H7 (cell line): ENCODE measurements at regions not wholly inside any gene's neighbourhood (a gene's known extent, or its start where the extent isn't known, plus 50 kb on each side); places are given as distances from the start of the nearest gene placed in this dataset.
"Not testable (repeated sequence)": the region's sequence is repeated elsewhere in the genome, so short reads cannot be mapped to it uniquely, and the experiment has no call there.

ENCODE experiments used
- DNase-seq: peaks from one replicate; pipeline ENCODE4 v3.0.0; 2012
- H3K27me3 ChIP-seq: 2 replicates; pipeline ENCODE4 v1.6.0; 2011; ENCODE audit warnings: mild to moderate bottlenecking, low read length; ENCODE audit not compliant: control insufficient read depth, insufficient read depth
- H3K36me3 ChIP-seq: replicated peaks from 2 replicates; pipeline ENCODE4 v1.5.1; 2011; ENCODE audit warnings: low read length; ENCODE audit not compliant: control insufficient read depth, insufficient read depth
- H3K4me3 ChIP-seq: 2 replicates; pipeline ENCODE4 v1.5.1; 2011; ENCODE audit warnings: low read depth, mild to moderate bottlenecking, control low read depth, low read length, moderate library complexity; ENCODE audit not compliant: insufficient read depth

DNA sequence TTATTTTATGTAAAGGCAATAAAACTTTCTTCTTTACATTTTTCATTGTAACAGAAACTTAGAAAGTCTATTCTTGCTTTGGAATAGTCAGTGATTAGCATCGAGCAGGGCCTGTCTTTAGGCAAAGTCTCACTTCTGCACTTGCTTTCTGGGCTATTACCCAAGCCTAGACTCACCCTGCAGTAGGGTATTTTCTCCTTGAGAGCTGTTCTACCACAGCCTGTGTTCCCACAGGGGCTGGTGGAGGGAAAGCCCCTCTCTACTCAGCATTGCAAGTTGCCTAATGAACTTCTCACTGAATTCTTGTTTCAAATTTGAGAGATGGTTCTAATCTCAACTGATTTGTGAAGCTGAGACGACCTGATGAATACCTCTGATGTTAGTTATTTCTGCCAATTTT, 111.7 kb upstream of the KLHL14 start:
- no peaks in the 10 kb centered on the region for H3K36me3 ChIP-seq
- H3K27me3 ChIP-seq, result no peaks in the 10 kb centered on the region
- DNase-seq, result no peak
- no peak overlapping the region for H3K4me3 ChIP-seq

GRCh38 chr18:32881009-32881408, 108.2 kb upstream of the KLHL14 start:
- DNase-seq, result no peak
- Histone ChIP-seq H3K4me3 (no peak overlapping the region), H3K27me3 (no peaks in the 10 kb centered on the region), H3K36me3 (no peaks in the 10 kb centered on the region)

- Histone ChIP-seq H3K27me3 (no peaks in the 10 kb centered on the region), H3K36me3 (no peaks in the 10 kb centered on the region), H3K4me3 (no peak overlapping the region)
- DNase-seq, result no peak
These were observed 106.7 kb upstream of the KLHL14 start for GRCh38 chr18:32879497-32879896.

DNA sequence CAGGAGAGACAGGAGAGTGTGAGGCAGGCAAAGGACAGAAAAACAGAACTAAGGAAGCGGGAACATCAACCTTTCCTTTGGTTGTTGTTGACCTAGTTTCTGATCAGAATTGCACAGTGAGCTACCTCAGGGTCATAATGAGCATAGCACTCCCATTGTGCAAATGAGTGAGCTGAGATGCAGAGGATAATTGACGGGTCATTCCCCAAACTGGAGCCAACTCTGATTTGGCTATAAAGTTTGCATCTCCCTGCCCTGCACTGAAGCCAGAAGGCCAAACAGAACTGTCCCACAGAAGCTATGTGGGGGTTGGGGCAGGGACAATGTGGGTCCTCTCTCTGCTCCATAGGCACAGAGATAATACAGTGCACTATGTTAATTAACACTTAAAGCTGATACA, 105.6 kb upstream of the KLHL14 start:
- Histone ChIP-seq H3K4me3 (no peak overlapping the region), H3K27me3 (no peaks in the 10 kb centered on the region), H3K36me3 (no peaks in the 10 kb centered on the region)
- DNase-seq, result no peak

DNA sequence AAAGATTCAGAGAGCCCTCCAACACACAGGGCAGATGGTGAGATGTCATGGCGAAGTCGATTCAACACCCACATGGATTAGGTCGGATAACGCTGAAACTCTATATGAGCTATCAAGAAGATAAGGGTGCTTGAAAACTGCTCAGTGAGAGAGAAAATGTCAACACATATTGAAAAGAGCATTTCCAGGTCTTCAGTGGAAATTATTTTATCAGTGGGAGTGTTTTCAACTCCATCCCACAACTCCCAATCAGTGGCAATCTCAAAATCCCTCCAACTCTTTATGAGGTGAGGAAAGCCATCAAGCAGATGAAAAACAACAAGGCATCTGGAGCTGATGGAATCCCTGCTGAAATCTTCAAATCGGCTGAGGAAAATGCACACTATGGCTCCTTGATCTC, 104.5 kb upstream of the KLHL14 start:
- no peaks in the 10 kb centered on the region for H3K36me3 ChIP-seq
- no peak for DNase-seq
- H3K27me3 ChIP-seq, result no peaks in the 10 kb centered on the region
- H3K4me3 ChIP-seq, result no peak overlapping the region

DNA sequence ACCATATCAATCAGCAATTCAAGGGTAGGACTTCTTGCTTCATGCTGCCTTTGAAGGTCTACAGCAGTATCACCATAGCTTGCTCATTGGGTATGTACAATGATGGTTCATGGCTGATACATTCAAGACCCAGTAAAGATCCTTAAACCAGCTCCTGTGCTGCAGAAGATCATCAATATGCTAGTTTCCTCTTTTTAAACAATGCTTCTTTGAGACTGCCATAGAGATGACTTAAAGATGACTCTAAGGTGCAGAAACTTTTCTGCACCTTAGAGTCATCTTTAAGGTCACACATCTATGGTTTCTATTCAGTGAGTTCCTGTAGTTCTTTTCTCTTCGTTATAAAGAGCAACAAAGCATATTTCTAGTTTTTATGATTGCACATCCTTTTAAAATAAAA, 102.8 kb upstream of the KLHL14 start:
- no peak for DNase-seq
- Histone ChIP-seq H3K4me3 (no peak overlapping the region), H3K36me3 (no peaks in the 10 kb centered on the region), H3K27me3 (no peaks in the 10 kb centered on the region)

DNA sequence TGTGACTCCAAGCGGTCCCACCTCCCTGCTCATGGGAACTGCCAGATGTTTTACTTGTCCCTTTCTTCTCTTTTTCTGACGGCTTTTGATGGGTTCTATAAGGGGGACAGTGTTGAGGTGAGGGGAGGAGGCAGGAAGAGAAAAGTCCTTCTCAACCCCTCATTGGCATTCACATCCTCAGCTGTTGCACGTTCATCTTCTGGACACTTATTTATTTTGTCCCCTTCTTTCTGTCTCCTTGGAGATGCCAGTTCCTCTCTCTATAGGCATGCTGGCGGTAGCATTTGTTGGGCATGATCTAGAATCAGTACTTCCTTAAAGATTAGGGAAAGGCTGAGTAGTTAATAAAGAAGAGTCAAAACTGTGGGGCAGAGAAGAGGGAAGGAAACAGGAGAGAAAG, 99.0 kb upstream of the KLHL14 start:
- Histone ChIP-seq H3K4me3 (no peak overlapping the region), H3K27me3 (no peaks in the 10 kb centered on the region), H3K36me3 (no peaks in the 10 kb centered on the region)
- no peak for DNase-seq

DNA sequence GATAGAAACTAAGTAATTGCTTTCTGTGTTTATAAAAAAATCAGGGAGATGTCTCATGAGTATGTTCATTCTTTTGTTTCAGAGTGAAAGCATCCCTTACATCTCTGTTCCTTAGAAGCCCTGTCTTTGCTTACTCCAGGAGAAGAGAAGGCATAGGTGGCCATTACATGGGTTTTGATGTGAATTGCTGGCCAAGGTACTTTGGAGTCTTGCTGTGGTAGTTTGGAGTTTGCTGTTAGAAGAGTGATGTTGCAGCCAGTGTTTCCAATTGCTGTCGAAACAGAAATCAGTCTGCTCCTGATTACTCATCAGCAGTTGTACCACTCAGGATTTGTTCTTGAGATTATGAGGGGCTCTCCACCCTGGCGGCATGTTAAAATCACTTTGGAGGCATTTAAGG, 97.8 kb upstream of the KLHL14 start:
- H3K27me3 ChIP-seq, result no peaks in the 10 kb centered on the region
- H3K36me3 ChIP-seq, result no peaks in the 10 kb centered on the region
- no peak for DNase-seq
- H3K4me3 ChIP-seq, result no peak overlapping the region

DNA sequence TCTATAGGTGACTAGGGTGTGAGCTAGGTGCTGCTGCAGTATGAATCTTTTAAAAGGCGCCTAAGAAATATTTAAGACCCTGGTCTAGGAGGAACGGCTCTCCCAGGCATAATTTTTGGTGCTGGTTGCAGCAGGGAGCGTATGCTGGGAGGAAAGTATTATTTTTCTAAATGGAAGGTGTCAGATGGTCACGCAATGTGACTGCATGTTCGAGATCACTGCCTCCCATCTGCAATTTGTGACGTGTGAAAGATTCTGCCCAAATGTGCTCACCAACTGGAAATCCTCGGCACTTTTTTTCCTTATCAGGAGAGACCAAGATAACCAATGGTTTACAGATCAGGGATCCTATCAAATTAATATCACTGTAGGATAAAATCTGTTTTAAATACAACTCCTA, 95.6 kb upstream of the KLHL14 start:
- DNase-seq, result no peak
- no peaks in the 10 kb centered on the region for H3K36me3 ChIP-seq
- H3K27me3 ChIP-seq, result no peaks in the 10 kb centered on the region
- no peak overlapping the region for H3K4me3 ChIP-seq

- Histone ChIP-seq H3K4me3 (no peak overlapping the region), H3K36me3 (no peaks in the 10 kb centered on the region), H3K27me3 (no peaks in the 10 kb centered on the region)
- DNase-seq, result no peak
These were observed 95.1 kb upstream of the KLHL14 start for GRCh38 chr18:32867936-32868335.

DNA sequence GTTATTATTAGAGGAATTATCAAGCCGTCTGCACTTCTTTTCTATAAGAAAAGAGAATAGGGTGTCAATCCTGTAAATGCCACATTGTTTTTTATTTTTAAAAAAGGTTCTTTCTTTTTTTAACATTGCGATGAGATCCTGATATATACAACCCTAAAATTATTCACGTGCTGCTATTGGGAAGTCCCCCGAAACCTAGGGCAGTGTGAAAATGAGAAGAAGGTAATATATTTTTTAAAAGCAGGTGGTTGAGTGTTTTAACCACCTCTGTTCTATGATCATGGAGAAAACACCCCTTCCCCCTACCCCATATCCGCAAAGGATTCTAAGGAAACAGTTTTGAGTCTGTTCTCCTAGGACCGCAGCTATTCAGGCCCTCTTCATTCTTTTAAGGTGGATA, 94.5 kb upstream of the KLHL14 start:
- Histone ChIP-seq H3K36me3 (no peaks in the 10 kb centered on the region), H3K27me3 (no peaks in the 10 kb centered on the region), H3K4me3 (no peak overlapping the region)
- no peak for DNase-seq

DNA sequence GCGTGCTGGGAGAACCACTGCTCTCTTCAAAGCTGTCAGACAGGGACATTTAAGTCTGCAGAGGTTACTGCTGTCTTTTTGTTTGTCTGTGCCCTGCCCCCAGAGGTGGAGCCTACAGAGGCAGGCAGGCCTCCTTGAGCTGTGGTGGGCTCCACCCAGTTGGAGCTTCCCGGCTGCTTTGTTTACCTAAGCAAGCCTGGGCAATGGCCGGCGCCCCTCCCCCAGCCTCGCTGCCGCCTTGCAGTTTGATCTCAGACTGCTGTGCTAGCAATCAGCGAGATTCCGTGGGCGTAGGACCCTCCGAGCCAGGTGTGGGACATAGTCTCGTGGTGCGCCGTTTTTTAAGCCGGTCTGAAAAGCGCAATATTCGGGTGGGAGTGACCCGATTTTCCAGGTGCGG, 89.2 kb upstream of the KLHL14 start:
- H3K4me3 ChIP-seq, result peak overlapping the region; percentile 17
- DNase-seq, result not testable (repeated sequence)

DNA sequence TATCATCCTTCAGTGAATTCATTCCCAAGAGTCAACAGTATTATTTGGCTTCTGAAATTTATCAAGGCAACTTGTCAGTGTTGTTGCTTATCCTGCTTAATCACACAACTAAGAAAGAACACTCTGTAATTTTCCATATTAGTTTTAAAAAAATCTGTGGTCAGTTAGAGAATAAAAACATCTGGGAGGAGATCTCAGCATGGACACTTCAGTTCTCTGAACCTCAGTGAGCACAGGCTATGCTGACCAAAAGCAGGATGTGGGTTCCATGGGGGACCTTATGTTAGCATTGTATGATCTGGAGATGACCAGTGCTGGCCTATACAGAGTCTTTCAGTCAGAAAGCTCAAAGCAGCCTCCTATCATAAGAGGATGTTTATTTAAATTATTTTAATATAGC, 79.1 kb upstream of the KLHL14 start:
- no peak for DNase-seq
- H3K36me3 ChIP-seq, result no peaks in the 10 kb centered on the region
- no peak overlapping the region for H3K4me3 ChIP-seq
- no peaks in the 10 kb centered on the region for H3K27me3 ChIP-seq

More for the DNA sequence above, 89.2 kb upstream of the KLHL14 start:
- not testable (repeated sequence) for H3K27me3 ChIP-seq, H3K36me3 ChIP-seq

DNA sequence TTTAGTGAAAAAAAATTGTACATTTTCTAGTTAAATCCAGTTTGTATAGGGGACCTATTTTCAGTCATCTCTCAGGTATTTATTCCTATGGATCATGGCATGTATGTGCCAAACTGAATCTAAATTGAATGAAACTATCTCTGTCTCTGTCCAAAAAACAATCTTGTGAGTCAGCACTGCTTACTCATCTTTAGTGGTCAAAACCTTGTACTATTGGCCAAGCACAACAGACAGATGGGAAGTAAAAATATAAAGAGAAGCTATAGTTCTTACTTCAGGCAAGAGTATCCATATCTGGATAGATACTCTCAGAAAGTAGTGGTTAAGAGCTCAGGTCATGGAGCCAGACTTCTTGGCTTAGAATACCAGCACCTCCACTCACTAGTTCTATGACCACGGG, 76.0 kb upstream of the KLHL14 start:
- Histone ChIP-seq H3K36me3 (no peaks in the 10 kb centered on the region), H3K4me3 (no peak overlapping the region), H3K27me3 (no peaks in the 10 kb centered on the region)
- DNase-seq, result no peak

GRCh38 chr18:32847691-32848090, 74.9 kb upstream of the KLHL14 start:
- no peaks in the 10 kb centered on the region for H3K36me3 ChIP-seq
- no peak overlapping the region for H3K4me3 ChIP-seq
- H3K27me3 ChIP-seq, result no peaks in the 10 kb centered on the region; the same call in 1 of the 2 replicates
- peak; percentile 59 for DNase-seq

DNA sequence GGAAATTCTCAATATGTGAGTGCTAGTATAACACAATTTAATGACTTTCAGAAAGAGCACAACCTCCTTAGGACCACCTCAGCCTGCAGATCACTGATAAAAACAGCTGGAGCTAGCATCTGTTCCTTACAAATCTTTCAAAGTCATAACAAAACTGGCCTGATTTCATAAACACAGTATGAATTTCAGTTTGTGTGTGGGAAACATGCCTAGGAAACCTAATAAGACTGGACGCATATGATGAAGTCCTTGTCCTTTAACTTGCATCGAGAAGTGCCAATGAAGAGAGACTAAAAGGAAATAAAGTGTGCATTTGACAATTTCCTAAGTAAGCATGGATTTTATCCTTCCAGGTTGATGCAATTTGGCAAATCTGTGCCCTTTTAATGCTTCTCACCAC, 74.1 kb upstream of the KLHL14 start:
- H3K36me3 ChIP-seq, result no peaks in the 10 kb centered on the region
- no peaks in the 10 kb centered on the region; the same call in 1 of the 2 replicates for H3K27me3 ChIP-seq
- no peak overlapping the region for H3K4me3 ChIP-seq
- no peak for DNase-seq
